NB4 (cell line): ENCODE measurements at regions not wholly inside any gene's neighbourhood (a gene's known extent, or its start where the extent isn't known, plus 50 kb on each side); places are given as distances from the start of the nearest gene placed in this dataset.

ENCODE experiments used
- DNase-seq: peaks from one replicate; pipeline ENCODE4 v3.0.0; 2010; ENCODE audit warnings: low read depth
- H3K4me3 ChIP-seq: one replicate; pipeline ENCODE4 v1.5.1; 2011; ENCODE audit warnings: mild to moderate bottlenecking, low read depth, low read length, moderate library complexity
- MYC ChIP-seq: IDR thresholded peaks from 2 replicates; pipeline ENCODE4 v1.6.1; 2011; ENCODE audit warnings: low read depth, low read length
- POLR2A ChIP-seq: IDR thresholded peaks from 2 replicates; pipeline ENCODE4 v1.6.1; 2011; ENCODE audit warnings: mild to moderate bottlenecking; ENCODE audit not compliant: insufficient read length; ENCODE audit errors: extremely low read depth
- TF ChIP-seq, protein P1 (sequence below): IDR thresholded peaks from one replicate; pipeline ENCODE4 v1.5.1; 2012; ENCODE audit warnings: low read depth, low read length
- TF ChIP-seq, protein P2 (sequence below): IDR thresholded peaks from 2 replicates; pipeline ENCODE4 v1.6.1; 2011; ENCODE audit warnings: low read depth, low read length

DNA sequence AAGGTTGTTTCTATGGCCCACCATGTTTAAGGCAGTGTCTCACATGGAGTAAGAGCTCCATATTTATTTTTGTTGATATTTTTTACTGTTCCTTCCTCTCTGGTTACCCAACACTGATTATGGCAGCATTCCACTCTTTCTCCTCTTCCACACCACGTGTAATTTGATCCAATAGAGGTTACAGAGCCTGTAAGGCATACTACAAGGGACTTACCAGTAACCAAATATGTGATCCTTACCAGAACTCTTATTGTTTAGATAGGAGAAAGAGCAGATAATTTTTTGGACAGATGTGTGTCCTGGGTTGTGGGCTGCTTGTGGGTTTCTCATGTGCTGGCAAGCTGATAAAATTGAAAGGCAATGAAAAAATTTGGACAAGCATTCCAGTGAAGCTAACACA is 261.3 kb downstream of the TMEM167A start:
- TF ChIP-seq, protein P1, sequence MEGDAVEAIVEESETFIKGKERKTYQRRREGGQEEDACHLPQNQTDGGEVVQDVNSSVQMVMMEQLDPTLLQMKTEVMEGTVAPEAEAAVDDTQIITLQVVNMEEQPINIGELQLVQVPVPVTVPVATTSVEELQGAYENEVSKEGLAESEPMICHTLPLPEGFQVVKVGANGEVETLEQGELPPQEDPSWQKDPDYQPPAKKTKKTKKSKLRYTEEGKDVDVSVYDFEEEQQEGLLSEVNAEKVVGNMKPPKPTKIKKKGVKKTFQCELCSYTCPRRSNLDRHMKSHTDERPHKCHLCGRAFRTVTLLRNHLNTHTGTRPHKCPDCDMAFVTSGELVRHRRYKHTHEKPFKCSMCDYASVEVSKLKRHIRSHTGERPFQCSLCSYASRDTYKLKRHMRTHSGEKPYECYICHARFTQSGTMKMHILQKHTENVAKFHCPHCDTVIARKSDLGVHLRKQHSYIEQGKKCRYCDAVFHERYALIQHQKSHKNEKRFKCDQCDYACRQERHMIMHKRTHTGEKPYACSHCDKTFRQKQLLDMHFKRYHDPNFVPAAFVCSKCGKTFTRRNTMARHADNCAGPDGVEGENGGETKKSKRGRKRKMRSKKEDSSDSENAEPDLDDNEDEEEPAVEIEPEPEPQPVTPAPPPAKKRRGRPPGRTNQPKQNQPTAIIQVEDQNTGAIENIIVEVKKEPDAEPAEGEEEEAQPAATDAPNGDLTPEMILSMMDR, result no peak
- TF ChIP-seq, protein P2, sequence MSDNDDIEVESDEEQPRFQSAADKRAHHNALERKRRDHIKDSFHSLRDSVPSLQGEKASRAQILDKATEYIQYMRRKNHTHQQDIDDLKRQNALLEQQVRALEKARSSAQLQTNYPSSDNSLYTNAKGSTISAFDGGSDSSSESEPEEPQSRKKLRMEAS, result no peak
- TF ChIP-seq MYC (no peak), POLR2A (no peak)
- H3K4me3 ChIP-seq, result no peak overlapping the region
- DNase-seq, result no peak

GRCh38 chr5:82813861-82814260 is 263.3 kb downstream of the TMEM167A start:
- no peak for TF ChIP-seq POLR2A
- TF ChIP-seq, protein P1, result no peak
- no peak for TF ChIP-seq MYC
- TF ChIP-seq, protein P2, result no peak
- no peak overlapping the region for H3K4me3 ChIP-seq
- no peak for DNase-seq

- DNase-seq, result no peak
- TF ChIP-seq MYC, result no peak
- TF ChIP-seq POLR2A, result no peak
- TF ChIP-seq, protein P1, result no peak
- TF ChIP-seq, protein P2, result no peak
Measured at GRCh38 chr5:82812575-82812974, 264.6 kb downstream of the TMEM167A start.

GRCh38 chr5:82811490-82811889 is 265.7 kb downstream of the TMEM167A start:
- no peak for DNase-seq
- TF ChIP-seq, protein P2, result no peak
- TF ChIP-seq MYC (no peak), POLR2A (no peak)
- TF ChIP-seq, protein P1, result no peak
- H3K4me3 ChIP-seq, result no peak overlapping the region

More at GRCh38 chr5:82812575-82812974, 264.6 kb downstream of the TMEM167A start:
- no peak overlapping the region for H3K4me3 ChIP-seq

DNA sequence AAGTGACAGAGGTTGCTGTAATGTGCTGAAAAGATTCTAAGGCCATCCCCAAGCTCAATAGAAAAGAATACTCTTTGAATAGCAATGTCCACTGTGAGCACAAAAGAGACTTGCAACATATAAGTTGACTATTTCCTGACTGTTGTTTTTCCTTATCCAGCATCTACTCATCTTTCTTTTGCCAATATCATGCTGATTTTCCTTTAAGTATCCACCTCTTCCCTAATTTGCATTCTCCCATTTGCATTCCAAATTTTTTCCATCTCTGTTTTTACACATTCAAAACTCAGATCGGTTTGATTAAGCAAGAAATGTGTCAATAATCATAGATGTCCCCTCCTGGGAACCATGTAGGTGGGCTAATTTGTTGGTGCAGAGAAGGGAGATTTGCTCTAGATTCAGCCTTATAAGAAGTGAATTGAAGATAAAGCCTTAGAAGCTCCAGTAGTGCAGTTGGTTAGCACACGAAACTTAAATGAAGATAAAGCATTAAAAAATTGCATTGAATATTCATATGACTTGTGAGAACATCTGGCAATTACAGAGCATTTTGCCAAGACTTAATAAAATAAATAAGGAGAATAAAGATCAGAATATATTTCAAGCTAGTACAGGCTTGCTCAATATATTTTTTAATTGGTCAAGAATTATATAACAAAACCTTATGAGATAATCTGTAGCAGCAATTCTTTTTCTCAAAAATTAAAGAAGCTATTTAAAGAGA is 267.6 kb downstream of the TMEM167A start:
- TF ChIP-seq POLR2A, result no peak
- TF ChIP-seq MYC, result no peak
- H3K4me3 ChIP-seq, result no peak overlapping the region
- no peak for DNase-seq

- no peak for DNase-seq
- no peak overlapping the region for H3K4me3 ChIP-seq
- TF ChIP-seq, protein P2, result no peak
- TF ChIP-seq, protein P1, result no peak
- no peak for TF ChIP-seq POLR2A
- no peak for TF ChIP-seq MYC
Measured at GRCh38 chr5:82808960-82809359, 268.2 kb downstream of the TMEM167A start.
